ENCODE measurements at regions not wholly inside any gene's neighbourhood (a gene's known extent, or its start where the extent isn't known, plus 50 kb on each side); places are given as distances from the start of the nearest gene placed in this dataset.

GRCh38 chr2:104033399-104033798 is 820.5 kb upstream of the POU3F3 start:
- TF ChIP-seq POLR2A (IDR thresholded peaks at IDR 0.05) (no peak), CTCF (IDR thresholded peaks at IDR 0.05) (peak in 5 of 6 experiments; percentile 8 to 42 (median 28))
